H1 (cell line): ENCODE measurements at regions not wholly inside any gene's neighbourhood (a gene's known extent, or its start where the extent isn't known, plus 50 kb on each side); places are given as distances from the start of the nearest gene placed in this dataset.

Experiments used
- CTCF ChIA-PET: fragments of 300-600 bp; sonication (Branson Sonifier 250); formaldehyde crosslinking; loops from one replicate; lab custom pipeline; 2021; ENCODE audit not compliant: partially characterized antibody; lab: Charles Lee
- POLR2A ChIA-PET: fragments of 300-600 bp; sonication (Branson Sonifier 250); formaldehyde crosslinking; loops from one replicate; lab custom pipeline; 2021; ENCODE audit warnings: inconsistent platforms; ENCODE audit not compliant: partially characterized antibody; lab: Charles Lee
- DNase-seq, 2 experiments: peaks; one replicate each; pipeline versions ENCODE4 v3.0.0 to v3.0.0-alpha.2; 2010 to 2022; ENCODE audit warnings: low spot score in 2 of 2, low read depth in 1 of 2, mixed read lengths in 1 of 2
- FAIRE-seq: peaks from 2 replicates; lab custom pipeline; 2011; peaks lifted over from hg19 to GRCh38; lab: Jason Lieb, UNC
- H2AFZ ChIP-seq: 2 replicates; pipeline ENCODE4 v1.8.1; 2012; ENCODE audit warnings: low read length, inconsistent platforms
- H2AK5ac ChIP-seq: 2 replicates; pipeline ENCODE4 v1.6.1; 2013; ENCODE audit warnings: low read depth, low read length
- H2BK120ac ChIP-seq: replicated peaks from 2 replicates; pipeline ENCODE3; 2013; ENCODE audit warnings: low read depth, low read length, inconsistent platforms
- H2BK12ac ChIP-seq: 2 replicates; pipeline ENCODE4 v1.6.1; 2013; ENCODE audit warnings: low read depth, low read length
- H2BK15ac ChIP-seq: 2 replicates; pipeline ENCODE4 v1.6.1; 2013; ENCODE audit warnings: low read length
- H2BK20ac ChIP-seq: 2 replicates; pipeline ENCODE4 v1.6.1; 2013; ENCODE audit warnings: low read length
- H2BK5ac ChIP-seq: 2 replicates; pipeline ENCODE4 v1.6.1; 2013; ENCODE audit warnings: low read depth, low read length
- H3K14ac ChIP-seq: 2 replicates; pipeline ENCODE4 v1.6.1; 2013; ENCODE audit warnings: inconsistent platforms; ENCODE audit not compliant: insufficient read length
- H3K18ac ChIP-seq: 2 replicates; pipeline ENCODE4 v1.6.1; 2013; ENCODE audit warnings: low read length; ENCODE audit errors: extremely low read depth
- H3K23ac ChIP-seq: 2 replicates; pipeline ENCODE4 v1.6.1; 2013; ENCODE audit warnings: inconsistent platforms; ENCODE audit not compliant: insufficient read length
- H3K23me2 ChIP-seq: 2 replicates; pipeline ENCODE4 v1.6.1; 2013; ENCODE audit warnings: low read depth, low read length
- H3K27ac ChIP-seq: 2 replicates; pipeline ENCODE4 v1.6.1; 2011; ENCODE audit warnings: low read depth, low read length, inconsistent platforms
- H3K27me3 ChIP-seq, 4 experiments: replicated peaks in 1 of 4; 1 replicate in 1 of 4; 2 replicates in 3 of 4; pipeline versions ENCODE4 v1.6.1 to v1.8.1; 2011 to 2013; ENCODE audit warnings: low read length in 3 of 4, mild to moderate bottlenecking in 3 of 4, inconsistent platforms in 2 of 4, mixed read lengths in 2 of 4, moderate library complexity in 1 of 4; ENCODE audit not compliant: control insufficient read depth in 3 of 4, insufficient read depth in 3 of 4; ENCODE audit errors: extremely low read depth in 1 of 4
- H3K36me3 ChIP-seq, 4 experiments: 2 replicates each; pipeline versions ENCODE4 v1.6.1 to v1.8.1; 2011 to 2013; ENCODE audit warnings: mild to moderate bottlenecking in 4 of 4, low read length in 3 of 4, moderate library complexity in 2 of 4, control low read depth in 1 of 4, inconsistent platforms in 1 of 4; ENCODE audit not compliant: insufficient read depth in 4 of 4, control insufficient read depth in 2 of 4
- H3K4ac ChIP-seq: replicated peaks from 2 replicates; pipeline ENCODE3; 2013; ENCODE audit warnings: low read length, low read depth, mixed read lengths, inconsistent platforms; ENCODE audit not compliant: insufficient read length
- H3K4me1 ChIP-seq, 4 experiments: replicated peaks in 1 of 4; 1 replicate in 1 of 4; 2 replicates in 3 of 4; pipeline versions ENCODE4 v1.6.1 to v1.8.1; 2011 to 2013; ENCODE audit warnings: low read length in 3 of 4, inconsistent platforms in 2 of 4, mixed read lengths in 1 of 4; ENCODE audit not compliant: insufficient read depth in 4 of 4, control insufficient read depth in 3 of 4
- H3K4me2 ChIP-seq, 2 experiments: 2 replicates each; pipeline versions ENCODE4 v1.6.1 to v1.8.1; 2011 to 2013; ENCODE audit warnings: low read depth in 2 of 2, low read length in 2 of 2, control low read depth in 1 of 2, inconsistent platforms in 1 of 2, mild to moderate bottlenecking in 1 of 2; ENCODE audit not compliant: insufficient read depth in 1 of 2
- H3K4me3 ChIP-seq, 4 experiments: fragments of 200-600, 300-600 bp in 1 of 4; sonication (generic), shearing (Covaris generic), sonication (Bioruptor Twin) in 1 of 4; 2 replicates each; pipeline versions ENCODE4 v1.5.1 to v1.8.1; 2011 to 2016; ENCODE audit warnings: low read length in 4 of 4, low read depth in 3 of 4, control low read depth in 2 of 4, inconsistent platforms in 2 of 4, mild to moderate bottlenecking in 2 of 4, mixed read lengths in 1 of 4, moderate library complexity in 1 of 4; ENCODE audit not compliant: insufficient read depth in 2 of 4; ENCODE audit errors: extremely low read depth in 1 of 4
- H3K56ac ChIP-seq: replicated peaks from 2 replicates; pipeline ENCODE3; 2013; ENCODE audit warnings: low read depth, mild to moderate bottlenecking, mixed read lengths, low read length, inconsistent platforms; ENCODE audit not compliant: insufficient read length
- H3K79me1 ChIP-seq: 2 replicates; pipeline ENCODE4 v1.6.1; 2013; ENCODE audit warnings: low read depth, low read length, control low read depth
- H3K79me2 ChIP-seq, 2 experiments: 2 replicates each; pipeline versions ENCODE4 v1.6.1 to v1.8.1; 2012 to 2013; ENCODE audit warnings: low read length in 2 of 2, mild to moderate bottlenecking in 2 of 2, inconsistent platforms in 1 of 2; ENCODE audit not compliant: insufficient read depth in 2 of 2, control insufficient read depth in 1 of 2
- H3K9ac ChIP-seq, 4 experiments: replicated peaks in 1 of 4; 1 replicate in 1 of 4; 2 replicates in 3 of 4; pipeline versions ENCODE4 v1.6.1 to v1.8.1; 2011 to 2013; ENCODE audit warnings: low read depth in 3 of 4, low read length in 3 of 4, control low read depth in 2 of 4, mild to moderate bottlenecking in 2 of 4, moderate library complexity in 2 of 4, inconsistent platforms in 1 of 4; ENCODE audit errors: extremely low read depth in 1 of 4
- H3K9me3 ChIP-seq, 2 experiments: 2 replicates each; pipeline versions ENCODE4 v1.6.1 to v1.8.1; 2012 to 2013; ENCODE audit warnings: mild to moderate bottlenecking in 2 of 2, moderate library complexity in 2 of 2, control low read depth in 1 of 2, inconsistent platforms in 1 of 2, low read depth in 1 of 2, low read length in 1 of 2, mixed read lengths in 1 of 2; ENCODE audit not compliant: insufficient read depth in 2 of 2
- H4K20me1 ChIP-seq, 2 experiments: replicated peaks in 1 of 2; 2 replicates each; pipeline versions ENCODE3 to v1.8.1; 2011 to 2013; ENCODE audit warnings: inconsistent platforms in 2 of 2, low read length in 2 of 2, mild to moderate bottlenecking in 1 of 2; ENCODE audit not compliant: insufficient read depth in 2 of 2, control insufficient read depth in 1 of 2
- H4K5ac ChIP-seq: 2 replicates; pipeline ENCODE4 v1.6.1; 2013; ENCODE audit warnings: low read length, low read depth, mixed read lengths, inconsistent platforms; ENCODE audit not compliant: insufficient read length
- H4K8ac ChIP-seq: 2 replicates; pipeline ENCODE4 v1.8.0; 2013; ENCODE audit warnings: mild to moderate bottlenecking, moderate library complexity, low read length, inconsistent platforms; ENCODE audit not compliant: insufficient read depth; ENCODE audit errors: extremely low read depth
- H4K91ac ChIP-seq: replicated peaks from 2 replicates; pipeline ENCODE3; 2013; ENCODE audit warnings: low read length, mixed read lengths, inconsistent platforms; ENCODE audit not compliant: insufficient read length
- JUN ChIP-seq: IDR thresholded peaks from 2 replicates; pipeline ENCODE4 v1.6.1; 2011; ENCODE audit warnings: low read depth, mild to moderate bottlenecking, improper control_type of control experiment, low read length
- KDM1A ChIP-seq: fragments of 200-600, 300-600 bp; sonication (generic); IDR thresholded peaks from 2 replicates; pipeline ENCODE4 v1.7.1; 2016; ENCODE audit warnings: mild to moderate bottlenecking, low read length, borderline replicate concordance
- KDM4A ChIP-seq: IDR thresholded peaks from one replicate; pipeline ENCODE4 v1.7.1; 2012; ENCODE audit warnings: low read depth, mild to moderate bottlenecking, moderate library complexity, low read length, inconsistent platforms; ENCODE audit not compliant: severe bottlenecking
- RAD21 ChIP-seq, 2 experiments: IDR thresholded peaks in 1 of 2; conservative IDR thresholded peaks in 1 of 2; 2 replicates each; pipeline ENCODE4 v1.6.1; 2011; ENCODE audit warnings: low read depth in 2 of 2, low read length in 2 of 2, improper control_type of control experiment in 1 of 2, inconsistent platforms in 1 of 2, mild to moderate bottlenecking in 1 of 2, moderate library complexity in 1 of 2
- RNF2 ChIP-seq: fragments of 200-900, 300-1000 bp; sonication (generic); IDR thresholded peaks from 2 replicates; pipeline ENCODE4 v1.7.1; 2016; ENCODE audit warnings: borderline replicate concordance, low read depth, mild to moderate bottlenecking, antibody characterized with exemption, low read length; ENCODE audit not compliant: poor library complexity, severe bottlenecking; ENCODE audit errors: missing control alignments
- SP2 ChIP-seq: IDR thresholded peaks from 2 replicates; pipeline ENCODE4 v1.6.1; 2012; ENCODE audit warnings: mild to moderate bottlenecking, low read length, inconsistent platforms
- WGBS, 2 experiments: shearing (Covaris generic) in 1 of 2; methylation state at CpG; one replicate each; pipeline versions ENCODE4 v1.1.6 to v1.1.7; 2013 to 2015; ENCODE audit warnings: low lambda C conversion rate in 2 of 2, mixed read lengths in 2 of 2, inconsistent platforms in 1 of 2, low coverage in 1 of 2, missing lambda C conversion rate in 1 of 2; ENCODE audit not compliant: insufficient replicate concordance in 2 of 2, insufficient coverage in 1 of 2, insufficient read length in 1 of 2; ENCODE audit errors: extremely low coverage in 1 of 2, missing lambda C conversion rate in 1 of 2; 5-methylcytosine and 5-hydroxymethylcytosine counted together

- no peak for DNase-seq
- Histone ChIP-seq H4K20me1 (no peaks in the 10 kb centered on the region), H2BK120ac (no peak overlapping the region), H2BK15ac (no peak overlapping the region), H4K91ac (no peak overlapping the region), H2BK12ac (no peak overlapping the region), H3K4me1 (no peaks in the 10 kb centered on the region), H3K23ac (no peak overlapping the region), H3K14ac (no peak overlapping the region), H3K56ac (no peak overlapping the region), H3K4me2 (no peak overlapping the region), H3K4ac (no peak overlapping the region), H2BK5ac (no peak overlapping the region), H4K8ac (no peak overlapping the region), H3K79me2 (peaks cover 0 to 13% of the 10 kb centered on the region in 2 experiments; a peak in 2 of 4 replicates), H3K79me1 (no peaks in the 10 kb centered on the region), H3K27me3 (no peaks in the 10 kb centered on the region), H3K9me3 (no peaks in the 10 kb centered on the region), H3K36me3 (no peaks in the 10 kb centered on the region; a peak in 2 of 8 replicates), H2BK20ac (no peak overlapping the region), H2AFZ (no peak overlapping the region), H3K4me3 (no peak overlapping the region), H3K27ac (no peak overlapping the region), H2AK5ac (no peak overlapping the region), H4K5ac (no peak overlapping the region), H3K18ac (no peak overlapping the region), H3K9ac (no peak overlapping the region), H3K23me2 (no peaks in the 10 kb centered on the region)
- POLR2A ChIA-PET = interaction anchor here (0.6 kb wide), 1 partner anchor 22 kb away, joined by 3 read pairs; no protein-coding TSS in a partner anchor
- CTCF ChIA-PET = no interaction called here
- TF ChIP-seq RAD21 (IDR thresholded peaks at IDR 0.05 in 1 of 2, conservative IDR thresholded peaks at IDR 0.05 in 1 of 2; ENCODE audit: low read depth in 2 of 2, low read length in 2 of 2) = no peak
- TF ChIP-seq KDM4A = no peak
- no peak for TF ChIP-seq KDM1A
- no peak for TF ChIP-seq RNF2
- no peak for TF ChIP-seq JUN
- TF ChIP-seq SP2 = no peak
- WGBS, 2 experiments = 100% methylated on average over 3 of the region's 5 CpGs; no CpG with 5 or more reads in 1 of the 2 experiments
- no peak for FAIRE-seq
Observed at GRCh38 chrX:74225111-74225510, 78.9 kb upstream of the ZCCHC13 start.
